ENCODE measurements at regions not wholly inside any gene's neighbourhood (a gene's known extent, or its start where the extent isn't known, plus 50 kb on each side); places are given as distances from the start of the nearest gene placed in this dataset.
"Not testable (repeated sequence)": the region's sequence is repeated elsewhere in the genome, so short reads cannot be mapped to it uniquely, and the experiment has no call there.

- DNase-seq (ENCODE audit: low read depth in 3 of 3): no peak
Observed at GRCh38 chr6:4262526-4262925, 127.2 kb upstream of the ECI2 start.

- DNase-seq (ENCODE audit: low read depth in 3 of 3): no peak
Observed at GRCh38 chr6:4259391-4259790, 124.0 kb upstream of the ECI2 start.

GRCh38 chr6:4258733-4259132 is 123.4 kb upstream of the ECI2 start:
- DNase-seq (ENCODE audit: low read depth in 3 of 3): no peak

- DNase-seq (ENCODE audit: low read depth in 3 of 3): no peak
Observed at GRCh38 chr6:4256969-4257368, 121.6 kb upstream of the ECI2 start.

GRCh38 chr6:4253604-4254231 is 118.3 kb upstream of the ECI2 start:
- no peak for DNase-seq (ENCODE audit: low read depth in 3 of 3)

GRCh38 chr6:4252445-4252844 is 117.1 kb upstream of the ECI2 start:
- not testable (repeated sequence) for DNase-seq (ENCODE audit: low read depth in 3 of 3)

GRCh38 chr6:4250645-4251044 is 115.3 kb upstream of the ECI2 start:
- no peak for DNase-seq (ENCODE audit: low read depth in 3 of 3)

GRCh38 chr6:4243832-4244231 is 108.5 kb upstream of the ECI2 start:
- DNase-seq (ENCODE audit: low read depth in 3 of 3): not testable (repeated sequence)

GRCh38 chr6:4243237-4243636 is 107.9 kb upstream of the ECI2 start:
- DNase-seq (ENCODE audit: low read depth in 3 of 3): no peak

- no peak for DNase-seq (ENCODE audit: low read depth in 3 of 3)
Observed at GRCh38 chr6:4242601-4243000, 107.2 kb upstream of the ECI2 start.

- DNase-seq (ENCODE audit: low read depth in 3 of 3): no peak
Observed at GRCh38 chr6:4240148-4240547, 104.8 kb upstream of the ECI2 start.

GRCh38 chr6:4225161-4225872 is 89.9 kb upstream of the ECI2 start:
- DNase-seq (ENCODE audit: low read depth in 3 of 3): no peak

- DNase-seq (ENCODE audit: low read depth in 3 of 3): no peak
Observed at GRCh38 chr6:4224067-4224978, 88.9 kb upstream of the ECI2 start.

- DNase-seq (ENCODE audit: low read depth in 3 of 3): no peak
Observed at GRCh38 chr6:4220558-4220957, 85.2 kb upstream of the ECI2 start.

GRCh38 chr6:4218619-4219317 is 83.4 kb upstream of the ECI2 start:
- not testable (repeated sequence) for DNase-seq (ENCODE audit: low read depth in 3 of 3)

GRCh38 chr6:4212588-4212987 is 77.2 kb upstream of the ECI2 start:
- no peak for DNase-seq (ENCODE audit: low read depth in 3 of 3)

- peak; percentile 21 to 35 (median 22) for DNase-seq (ENCODE audit: low read depth in 3 of 3)
Observed at GRCh38 chr6:4210629-4211419, 75.4 kb upstream of the ECI2 start.

- no peak for DNase-seq (ENCODE audit: low read depth in 3 of 3)
Observed at GRCh38 chr6:4209196-4209595, 73.8 kb upstream of the ECI2 start.

GRCh38 chr6:4208158-4208557 is 72.8 kb upstream of the ECI2 start:
- no peak for DNase-seq (ENCODE audit: low read depth in 3 of 3)

- DNase-seq (ENCODE audit: low read depth in 3 of 3): not testable (repeated sequence)
Observed at GRCh38 chr6:4203642-4204417, 68.5 kb upstream of the ECI2 start.

Data from stimulated activated CD4-positive, alpha-beta T cell treated with anti-CD3 and anti-CD28 coated beads, TNF-alpha, amount 100 ng/mL, for 4 hours (primary cell).